ENCODE measurements at regions not wholly inside any gene's neighbourhood (a gene's known extent, or its start where the extent isn't known, plus 50 kb on each side); places are given as distances from the start of the nearest gene placed in this dataset.

GRCh38 chr5:2499917-2500316 is 251.6 kb downstream of the IRX2 start:
- H3K4me1 ChIP-seq (ENCODE audit: control insufficient read depth, insufficient read depth, low read length): peaks cover 10% of the 10 kb centered on the region; the same call in 1 of the 2 replicates
- H3K27ac ChIP-seq (ENCODE audit: low read depth, low read length): no peak overlapping the region
- no peak overlapping the region for H3K9ac ChIP-seq (ENCODE audit: low read depth, low read length)
- H3K4me3 ChIP-seq (ENCODE audit: low read depth, low read length): no peak overlapping the region
- peaks cover 16% of the 10 kb centered on the region for H3K9me3 ChIP-seq (ENCODE audit: control insufficient read depth, insufficient read depth, low read length)
- no peaks in the 10 kb centered on the region for H3K27me3 ChIP-seq (ENCODE audit: control insufficient read depth, insufficient read depth, low read length)
- no peaks in the 10 kb centered on the region for H3K36me3 ChIP-seq (ENCODE audit: control insufficient read depth, insufficient read depth, low read length)

GRCh38 chr5:2496891-2497290 is 254.6 kb downstream of the IRX2 start:
- no peaks in the 10 kb centered on the region for H3K36me3 ChIP-seq (ENCODE audit: control insufficient read depth, insufficient read depth, low read length)
- peaks cover 14% of the 10 kb centered on the region for H3K9me3 ChIP-seq (ENCODE audit: control insufficient read depth, insufficient read depth, low read length)
- H3K9ac ChIP-seq (ENCODE audit: low read depth, low read length): no peak overlapping the region
- H3K27me3 ChIP-seq (ENCODE audit: control insufficient read depth, insufficient read depth, low read length): no peaks in the 10 kb centered on the region
- no peak overlapping the region for H3K4me3 ChIP-seq (ENCODE audit: low read depth, low read length)
- peaks cover 10% of the 10 kb centered on the region; the same call in 1 of the 2 replicates for H3K4me1 ChIP-seq (ENCODE audit: control insufficient read depth, insufficient read depth, low read length)
- no peak overlapping the region for H3K27ac ChIP-seq (ENCODE audit: low read depth, low read length)

GRCh38 chr5:2496126-2496525 is 255.4 kb downstream of the IRX2 start:
- Histone ChIP-seq H3K9ac (ENCODE audit: low read depth, low read length) (no peak overlapping the region), H3K27me3 (ENCODE audit: control insufficient read depth, insufficient read depth, low read length) (no peaks in the 10 kb centered on the region), H3K9me3 (ENCODE audit: control insufficient read depth, insufficient read depth, low read length) (peaks cover 17% of the 10 kb centered on the region), H3K27ac (ENCODE audit: low read depth, low read length) (no peak overlapping the region), H3K4me1 (ENCODE audit: control insufficient read depth, insufficient read depth, low read length) (peaks cover 10% of the 10 kb centered on the region; the same call in 1 of the 2 replicates), H3K4me3 (ENCODE audit: low read depth, low read length) (no peak overlapping the region), H3K36me3 (ENCODE audit: control insufficient read depth, insufficient read depth, low read length) (no peaks in the 10 kb centered on the region)

DNA sequence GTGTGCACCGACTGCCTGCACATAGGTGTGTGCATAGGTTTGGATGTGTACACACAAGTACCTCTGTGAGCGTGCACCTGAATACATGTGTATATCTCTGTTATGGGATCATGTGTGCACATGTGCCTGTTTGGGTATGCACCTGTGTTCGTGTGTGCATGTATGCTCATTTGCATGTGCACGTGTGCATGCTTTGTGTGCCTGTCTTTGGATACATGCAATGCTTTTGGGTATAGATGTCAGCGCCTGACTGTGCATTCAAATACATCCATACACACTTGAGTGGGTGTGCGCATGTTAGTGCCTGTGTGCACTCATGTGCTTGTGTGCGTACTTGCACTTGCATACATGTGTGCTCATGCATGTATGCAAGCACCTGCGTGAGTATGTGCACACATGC is 258.1 kb downstream of the IRX2 start:
- H3K27ac ChIP-seq (ENCODE audit: low read depth, low read length): no peak overlapping the region
- H3K36me3 ChIP-seq (ENCODE audit: control insufficient read depth, insufficient read depth, low read length): no peaks in the 10 kb centered on the region
- no peaks in the 10 kb centered on the region for H3K27me3 ChIP-seq (ENCODE audit: control insufficient read depth, insufficient read depth, low read length)
- peaks cover 6% of the 10 kb centered on the region; the same call in 1 of the 2 replicates for H3K9me3 ChIP-seq (ENCODE audit: control insufficient read depth, insufficient read depth, low read length)
- H3K4me3 ChIP-seq (ENCODE audit: low read depth, low read length): no peak overlapping the region
- H3K9ac ChIP-seq (ENCODE audit: low read depth, low read length): no peak overlapping the region
- H3K4me1 ChIP-seq (ENCODE audit: control insufficient read depth, insufficient read depth, low read length): peaks cover 6% of the 10 kb centered on the region; the same call in 1 of the 2 replicates

GRCh38 chr5:2492476-2492875 is 259.0 kb downstream of the IRX2 start:
- Histone ChIP-seq H3K36me3 (ENCODE audit: control insufficient read depth, insufficient read depth, low read length) (no peaks in the 10 kb centered on the region), H3K27ac (ENCODE audit: low read depth, low read length) (no peak overlapping the region), H3K27me3 (ENCODE audit: control insufficient read depth, insufficient read depth, low read length) (no peaks in the 10 kb centered on the region), H3K4me1 (ENCODE audit: control insufficient read depth, insufficient read depth, low read length) (no peaks in the 10 kb centered on the region), H3K9me3 (ENCODE audit: control insufficient read depth, insufficient read depth, low read length) (peaks cover 6% of the 10 kb centered on the region; the same call in 1 of the 2 replicates), H3K4me3 (ENCODE audit: low read depth, low read length) (no peak overlapping the region), H3K9ac (ENCODE audit: low read depth, low read length) (no peak overlapping the region)

GRCh38 chr5:2491846-2492245 is 259.6 kb downstream of the IRX2 start:
- H3K4me3 ChIP-seq (ENCODE audit: low read depth, low read length): no peak overlapping the region
- H3K4me1 ChIP-seq (ENCODE audit: control insufficient read depth, insufficient read depth, low read length): no peaks in the 10 kb centered on the region
- H3K27me3 ChIP-seq (ENCODE audit: control insufficient read depth, insufficient read depth, low read length): no peaks in the 10 kb centered on the region
- no peaks in the 10 kb centered on the region for H3K36me3 ChIP-seq (ENCODE audit: control insufficient read depth, insufficient read depth, low read length)
- H3K9me3 ChIP-seq (ENCODE audit: control insufficient read depth, insufficient read depth, low read length): peaks cover 6% of the 10 kb centered on the region; the same call in 1 of the 2 replicates
- H3K27ac ChIP-seq (ENCODE audit: low read depth, low read length): no peak overlapping the region
- no peak overlapping the region for H3K9ac ChIP-seq (ENCODE audit: low read depth, low read length)

GRCh38 chr5:2489306-2489705 is 262.2 kb downstream of the IRX2 start:
- Histone ChIP-seq H3K4me3 (ENCODE audit: low read depth, low read length) (no peak overlapping the region), H3K9ac (ENCODE audit: low read depth, low read length) (no peak overlapping the region), H3K4me1 (ENCODE audit: control insufficient read depth, insufficient read depth, low read length) (no peaks in the 10 kb centered on the region), H3K27me3 (ENCODE audit: control insufficient read depth, insufficient read depth, low read length) (no peaks in the 10 kb centered on the region), H3K36me3 (ENCODE audit: control insufficient read depth, insufficient read depth, low read length) (no peaks in the 10 kb centered on the region), H3K9me3 (ENCODE audit: control insufficient read depth, insufficient read depth, low read length) (peaks cover 8% of the 10 kb centered on the region; the same call in 1 of the 2 replicates), H3K27ac (ENCODE audit: low read depth, low read length) (no peak overlapping the region)

- H3K27me3 ChIP-seq (ENCODE audit: control insufficient read depth, insufficient read depth, low read length): no peaks in the 10 kb centered on the region
- no peaks in the 10 kb centered on the region for H3K4me1 ChIP-seq (ENCODE audit: control insufficient read depth, insufficient read depth, low read length)
- H3K9me3 ChIP-seq (ENCODE audit: control insufficient read depth, insufficient read depth, low read length): peaks cover 10% of the 10 kb centered on the region; the same call in 1 of the 2 replicates
- H3K36me3 ChIP-seq (ENCODE audit: control insufficient read depth, insufficient read depth, low read length): no peaks in the 10 kb centered on the region
- no peak overlapping the region for H3K9ac ChIP-seq (ENCODE audit: low read depth, low read length)
- no peak overlapping the region for H3K27ac ChIP-seq (ENCODE audit: low read depth, low read length)
- H3K4me3 ChIP-seq (ENCODE audit: low read depth, low read length): no peak overlapping the region
These were observed 262.9 kb downstream of the IRX2 start for GRCh38 chr5:2488593-2488992.

GRCh38 chr5:2487152-2487763 is 264.2 kb downstream of the IRX2 start:
- no peaks in the 10 kb centered on the region for H3K27me3 ChIP-seq (ENCODE audit: control insufficient read depth, insufficient read depth, low read length)
- no peak overlapping the region for H3K9ac ChIP-seq (ENCODE audit: low read depth, low read length)
- no peaks in the 10 kb centered on the region for H3K4me1 ChIP-seq (ENCODE audit: control insufficient read depth, insufficient read depth, low read length)
- no peak overlapping the region for H3K4me3 ChIP-seq (ENCODE audit: low read depth, low read length)
- H3K36me3 ChIP-seq (ENCODE audit: control insufficient read depth, insufficient read depth, low read length): no peaks in the 10 kb centered on the region
- H3K9me3 ChIP-seq (ENCODE audit: control insufficient read depth, insufficient read depth, low read length): peaks cover 10% of the 10 kb centered on the region; the same call in 1 of the 2 replicates
- no peak overlapping the region for H3K27ac ChIP-seq (ENCODE audit: low read depth, low read length)

GRCh38 chr5:2486373-2486772 is 265.1 kb downstream of the IRX2 start:
- Histone ChIP-seq H3K4me3 (ENCODE audit: low read depth, low read length) (no peak overlapping the region), H3K27me3 (ENCODE audit: control insufficient read depth, insufficient read depth, low read length) (no peaks in the 10 kb centered on the region), H3K36me3 (ENCODE audit: control insufficient read depth, insufficient read depth, low read length) (no peaks in the 10 kb centered on the region), H3K9me3 (ENCODE audit: control insufficient read depth, insufficient read depth, low read length) (peaks cover 13% of the 10 kb centered on the region), H3K27ac (ENCODE audit: low read depth, low read length) (no peak overlapping the region), H3K9ac (ENCODE audit: low read depth, low read length) (no peak overlapping the region), H3K4me1 (ENCODE audit: control insufficient read depth, insufficient read depth, low read length) (no peaks in the 10 kb centered on the region)

GRCh38 chr5:2482778-2483177 is 268.7 kb downstream of the IRX2 start:
- H3K4me1 ChIP-seq (ENCODE audit: control insufficient read depth, insufficient read depth, low read length): no peaks in the 10 kb centered on the region
- H3K27ac ChIP-seq (ENCODE audit: low read depth, low read length): no peak overlapping the region
- peaks cover 9% of the 10 kb centered on the region for H3K9me3 ChIP-seq (ENCODE audit: control insufficient read depth, insufficient read depth, low read length)
- H3K9ac ChIP-seq (ENCODE audit: low read depth, low read length): no peak overlapping the region
- H3K27me3 ChIP-seq (ENCODE audit: control insufficient read depth, insufficient read depth, low read length): no peaks in the 10 kb centered on the region
- H3K4me3 ChIP-seq (ENCODE audit: low read depth, low read length): no peak overlapping the region
- no peaks in the 10 kb centered on the region for H3K36me3 ChIP-seq (ENCODE audit: control insufficient read depth, insufficient read depth, low read length)
